Fibroblast of skin of back (primary cell): ENCODE measurements at regions not wholly inside any gene's neighbourhood (a gene's known extent, or its start where the extent isn't known, plus 50 kb on each side); places are given as distances from the start of the nearest gene placed in this dataset.

Experiments
- DNase-seq: peaks from one replicate; pipeline ENCODE4 v3.0.0-alpha.2; 2013

DNA sequence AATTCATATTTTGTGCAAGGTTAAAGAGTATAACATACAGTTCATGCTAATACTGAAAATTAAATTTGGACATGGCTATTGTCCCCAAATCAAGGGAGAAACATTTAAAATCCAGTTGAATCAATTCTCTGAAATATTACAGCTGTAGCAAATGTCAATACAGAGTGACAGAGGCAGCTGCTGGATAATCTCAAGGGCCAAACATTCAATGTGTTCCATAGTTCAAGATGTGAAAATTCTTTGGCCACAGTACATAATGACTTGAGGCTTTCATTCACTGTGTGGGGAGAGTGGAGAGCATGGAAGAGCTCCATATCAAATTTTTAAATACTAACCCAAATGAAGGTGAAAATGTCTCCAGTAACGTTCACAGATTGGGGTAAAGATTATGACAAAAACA, 1192.8 kb upstream of the CADM2 start:
- DNase-seq, result no peak

- DNase-seq, result no peak
Observed at GRCh38 chr3:83769791-83770663, 1188.8 kb upstream of the CADM2 start.

- no peak for DNase-seq
Observed at GRCh38 chr3:83770664-83771402, 1188.0 kb upstream of the CADM2 start.

- no peak for DNase-seq
Observed at GRCh38 chr3:83802801-83803200, 1156.0 kb upstream of the CADM2 start.

DNA sequence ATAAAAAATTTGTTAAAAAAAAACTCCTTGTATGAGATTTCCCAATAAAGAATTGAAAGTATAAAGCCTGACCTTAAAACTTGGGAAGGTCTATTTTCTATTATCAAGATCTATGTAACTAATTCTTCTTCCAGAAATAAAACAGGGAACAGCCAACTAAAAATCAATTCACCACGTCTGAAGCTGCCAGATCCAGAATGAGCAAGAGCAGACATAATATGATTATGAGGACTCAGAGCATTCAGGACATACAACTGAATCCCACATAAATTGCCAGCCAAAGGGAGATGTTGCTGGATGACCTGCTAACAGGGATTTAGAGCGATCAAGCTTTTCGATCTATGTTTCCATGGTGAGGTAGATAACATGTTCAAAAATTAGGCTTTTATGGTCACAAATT, 1151.3 kb upstream of the CADM2 start:
- DNase-seq, result no peak

- DNase-seq, result no peak
Observed at GRCh38 chr3:83813176-83813575, 1145.6 kb upstream of the CADM2 start.

GRCh38 chr3:83816653-83817052, 1142.1 kb upstream of the CADM2 start:
- DNase-seq, result no peak

DNA sequence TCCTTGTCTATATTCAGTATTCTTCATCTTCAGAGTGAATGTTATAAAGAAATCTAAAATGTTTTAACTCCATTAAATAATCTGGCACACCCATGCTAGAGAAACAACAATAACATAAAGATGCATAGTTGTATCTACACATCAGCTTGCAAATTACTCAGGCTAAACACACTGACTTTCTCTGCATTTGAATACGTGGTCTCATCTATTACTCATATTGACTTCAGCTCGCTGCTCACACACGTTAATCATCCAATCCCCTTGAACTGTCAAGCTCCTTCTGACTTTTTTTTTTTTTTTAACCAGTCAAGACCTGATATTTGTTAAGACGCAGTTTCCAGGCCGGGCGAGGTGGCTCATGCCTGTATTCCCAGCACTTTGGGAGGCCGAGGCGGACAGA, 1137.3 kb upstream of the CADM2 start:
- no peak for DNase-seq

GRCh38 chr3:83823095-83823494, 1135.7 kb upstream of the CADM2 start:
- no peak for DNase-seq

- DNase-seq, result no peak
Observed at GRCh38 chr3:83835040-83835439, 1123.7 kb upstream of the CADM2 start.

DNA sequence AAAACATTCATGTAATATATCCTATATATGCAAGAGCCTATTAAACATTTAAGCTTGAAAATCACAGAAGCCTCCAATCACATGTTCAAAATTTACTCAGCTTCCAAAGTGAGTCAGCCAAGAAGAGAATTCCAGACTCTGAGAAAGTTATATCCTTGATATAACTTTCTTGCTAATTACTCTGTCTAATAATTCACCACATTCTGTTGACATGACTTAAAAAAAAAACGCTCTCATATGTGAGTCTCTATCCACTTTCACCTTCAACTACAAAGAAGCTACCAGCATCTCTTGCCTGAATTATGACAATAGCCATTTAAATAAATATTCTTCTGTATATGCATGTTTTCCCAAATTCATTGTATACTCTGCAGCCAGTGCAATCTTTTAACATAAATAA, 1116.3 kb upstream of the CADM2 start:
- DNase-seq, result no peak

- DNase-seq, result no peak
Observed at GRCh38 chr3:83843716-83844115, 1115.1 kb upstream of the CADM2 start.

DNA sequence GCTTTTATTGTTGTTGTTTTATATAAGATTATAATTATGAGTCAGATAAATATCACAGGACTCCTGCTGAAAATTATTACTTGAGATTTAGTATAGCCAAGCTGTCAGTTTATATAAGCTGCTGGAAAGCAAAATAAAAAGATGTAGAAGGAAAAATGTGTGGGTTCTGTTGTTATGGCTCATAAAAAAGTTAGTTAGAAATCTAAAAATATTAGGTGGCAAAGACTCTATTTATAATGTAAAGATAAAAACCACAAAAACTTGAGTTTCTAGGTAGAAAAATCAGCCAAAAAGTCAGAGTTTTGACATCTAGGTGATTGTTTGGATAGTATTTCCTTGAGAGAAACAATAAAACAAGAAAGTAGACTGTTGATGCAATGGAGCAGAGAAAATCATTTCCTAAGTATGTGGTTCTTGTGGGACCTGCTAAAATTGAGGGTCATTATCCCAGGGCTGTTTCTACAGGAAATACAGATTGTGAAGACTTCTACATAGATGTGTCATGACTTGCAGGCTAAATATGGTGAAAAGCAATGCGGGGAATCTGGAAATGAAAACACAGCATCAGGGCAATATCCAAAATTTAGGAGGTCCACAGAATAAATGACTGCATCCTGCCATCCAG, 1109.6 kb upstream of the CADM2 start:
- DNase-seq, result no peak

GRCh38 chr3:83863380-83863779, 1095.4 kb upstream of the CADM2 start:
- DNase-seq, result no peak

GRCh38 chr3:83868909-83869567, 1089.8 kb upstream of the CADM2 start:
- no peak for DNase-seq

GRCh38 chr3:83873550-83873949, 1085.2 kb upstream of the CADM2 start:
- DNase-seq, result no peak

- no peak for DNase-seq
Observed at GRCh38 chr3:83877910-83878309, 1080.9 kb upstream of the CADM2 start.

GRCh38 chr3:83882701-83883100, 1076.1 kb upstream of the CADM2 start:
- DNase-seq, result no peak

- no peak for DNase-seq
Observed at GRCh38 chr3:83890039-83890762, 1068.6 kb upstream of the CADM2 start.

- DNase-seq, result no peak
Observed at GRCh38 chr3:83890763-83891135, 1068.0 kb upstream of the CADM2 start.

GRCh38 chr3:83894223-83894622, 1064.6 kb upstream of the CADM2 start:
- DNase-seq, result no peak

- no peak for DNase-seq
Observed at GRCh38 chr3:83895892-83896291, 1062.9 kb upstream of the CADM2 start.
